Endodermal cell (in vitro differentiated cells): ENCODE measurements at regions not wholly inside any gene's neighbourhood (a gene's known extent, or its start where the extent isn't known, plus 50 kb on each side); places are given as distances from the start of the nearest gene placed in this dataset.
"Not testable (repeated sequence)": the region's sequence is repeated elsewhere in the genome, so short reads cannot be mapped to it uniquely, and the experiment has no call there.

Source experiments
- DNase-seq: peaks from one replicate; pipeline ENCODE4 v3.0.0-alpha.2; 2017
- H3K27ac ChIP-seq: 2 replicates; pipeline ENCODE4 v1.5.1; 2013; ENCODE audit warnings: mild to moderate bottlenecking, low read depth, low read length, moderate library complexity
- H3K27me3 ChIP-seq: 2 replicates; pipeline ENCODE4 v1.6.1; 2013; ENCODE audit warnings: mild to moderate bottlenecking, low read length, moderate library complexity; ENCODE audit not compliant: insufficient read depth, control insufficient read depth, poor library complexity, severe bottlenecking
- H3K36me3 ChIP-seq: 2 replicates; pipeline ENCODE4 v1.7.0; 2013; ENCODE audit warnings: mild to moderate bottlenecking, low read length, moderate library complexity; ENCODE audit not compliant: control insufficient read depth, insufficient read depth
- H3K4me1 ChIP-seq: one replicate; pipeline ENCODE4 v1.7.0; 2013; ENCODE audit warnings: low read length; ENCODE audit not compliant: control insufficient read depth, insufficient read depth
- H3K4me3 ChIP-seq: 2 replicates; pipeline ENCODE4 v1.5.1; 2013; ENCODE audit warnings: mild to moderate bottlenecking, low read length, moderate library complexity
- H3K9ac ChIP-seq: 2 replicates; pipeline ENCODE4 v1.6.1; 2013; ENCODE audit warnings: mild to moderate bottlenecking, low read length, moderate library complexity; ENCODE audit not compliant: poor library complexity, severe bottlenecking; ENCODE audit errors: extremely low read depth
- H3K9me3 ChIP-seq: 2 replicates; pipeline ENCODE4 v1.6.1; 2013; ENCODE audit warnings: mild to moderate bottlenecking, low read length, moderate library complexity; ENCODE audit not compliant: control insufficient read depth
- H3K27ac Mint-ChIP-seq: 2 replicates; pipeline ENCODE4 v1.8.0; 2020; ENCODE audit warnings: mixed read lengths
- H3K27me3 Mint-ChIP-seq: 2 replicates; pipeline ENCODE4 v1.8.0; 2021; ENCODE audit warnings: mild to moderate bottlenecking, mixed read lengths; ENCODE audit not compliant: insufficient read depth
- H3K36me3 Mint-ChIP-seq: 2 replicates; pipeline ENCODE4 v1.8.0; 2020; ENCODE audit warnings: low read depth, mixed read lengths
- H3K4me1 Mint-ChIP-seq: 2 replicates; pipeline ENCODE4 v1.8.0; 2020; ENCODE audit warnings: mixed read lengths
- H3K4me3 Mint-ChIP-seq: 2 replicates; pipeline ENCODE4 v1.8.0; 2020; ENCODE audit warnings: mild to moderate bottlenecking, moderate library complexity, mixed read lengths
- H3K9me3 Mint-ChIP-seq: 2 replicates; pipeline ENCODE4 v1.8.0; 2020; ENCODE audit warnings: mild to moderate bottlenecking, mixed read lengths
- CTCF ChIP-seq: fragments of 200-600 bp; sonication (generic); conservative IDR thresholded peaks from 2 replicates; pipeline ENCODE4 v1.5.0; 2021; ENCODE audit warnings: antibody characterized with exemption, mild to moderate bottlenecking
- WGBS, 2 experiments: methylation state at CpG; one replicate each; pipeline versions ENCODE4 v1.1.5 to v1.1.7; 2013; ENCODE audit warnings: missing lambda C conversion rate in 2 of 2, mixed read lengths in 1 of 2; ENCODE audit not compliant: insufficient coverage in 1 of 2, insufficient read length in 1 of 2; 5-methylcytosine and 5-hydroxymethylcytosine counted together

- no peak overlapping the region for H3K27ac ChIP-seq
- TF ChIP-seq CTCF = no peak
- H3K27me3 Mint-ChIP-seq = peaks cover 36% of the 10 kb centered on the region
Observed at GRCh38 chr17:71802663-71803062, 318.2 kb upstream of the SOX9 start.

GRCh38 chr17:71803656-71804284 is 317.1 kb upstream of the SOX9 start:
- no peaks in the 10 kb centered on the region for H3K4me1 Mint-ChIP-seq
- no peaks in the 10 kb centered on the region for H3K36me3 Mint-ChIP-seq
- 80 to 87% methylated on average over 1 of the region's 1 CpG for WGBS, 2 experiments
- TF ChIP-seq CTCF = no peak
- H3K27me3 ChIP-seq = peaks cover 33% of the 10 kb centered on the region
- no peak overlapping the region for H3K4me3 Mint-ChIP-seq
- H3K9ac ChIP-seq = no peak overlapping the region
- no peaks in the 10 kb centered on the region for H3K9me3 Mint-ChIP-seq
- no peak overlapping the region for H3K4me3 ChIP-seq
- H3K4me1 ChIP-seq = no peaks in the 10 kb centered on the region
- no peak overlapping the region for H3K27ac Mint-ChIP-seq
- H3K36me3 ChIP-seq = no peaks in the 10 kb centered on the region
- peaks cover 31% of the 10 kb centered on the region for H3K27me3 Mint-ChIP-seq
- H3K27ac ChIP-seq = no peak overlapping the region
- no peaks in the 10 kb centered on the region for H3K9me3 ChIP-seq
- DNase-seq = no peak

More at GRCh38 chr17:71802663-71803062, 318.2 kb upstream of the SOX9 start:
- WGBS, 2 experiments = 95 to 100% methylated on average over 2 to 3 of the region's 3 CpGs
- Histone ChIP-seq H3K27me3 (peaks cover 40% of the 10 kb centered on the region), H3K9me3 (no peaks in the 10 kb centered on the region), H3K9ac (no peak overlapping the region), H3K4me3 (no peak overlapping the region), H3K4me1 (no peaks in the 10 kb centered on the region), H3K36me3 (no peaks in the 10 kb centered on the region)
- H3K9me3 Mint-ChIP-seq = no peaks in the 10 kb centered on the region
- H3K4me1 Mint-ChIP-seq = no peaks in the 10 kb centered on the region
- H3K36me3 Mint-ChIP-seq = no peaks in the 10 kb centered on the region
- H3K27ac Mint-ChIP-seq = no peak overlapping the region
- H3K4me3 Mint-ChIP-seq = no peak overlapping the region
- DNase-seq = no peak

- no peak overlapping the region for H3K4me3 Mint-ChIP-seq
Observed at GRCh38 chr17:71809537-71809936, 311.3 kb upstream of the SOX9 start.

GRCh38 chr17:71813861-71814260 is 307.0 kb upstream of the SOX9 start:
- H3K9me3 ChIP-seq, H3K36me3 ChIP-seq, H3K27me3 Mint-ChIP-seq, H3K4me1 ChIP-seq, H3K27me3 ChIP-seq, H3K36me3 Mint-ChIP-seq, H3K27ac ChIP-seq, H3K4me3 Mint-ChIP-seq, H3K27ac Mint-ChIP-seq, H3K4me3 ChIP-seq, H3K9me3 Mint-ChIP-seq, H3K9ac ChIP-seq, H3K4me1 Mint-ChIP-seq, DNase-seq: not testable (repeated sequence)

More at GRCh38 chr17:71809537-71809936, 311.3 kb upstream of the SOX9 start:
- Histone ChIP-seq H3K27ac (no peak overlapping the region), H3K9me3 (no peaks in the 10 kb centered on the region), H3K4me1 (no peaks in the 10 kb centered on the region), H3K27me3 (no peaks in the 10 kb centered on the region), H3K9ac (no peak overlapping the region), H3K4me3 (no peak overlapping the region), H3K36me3 (no peaks in the 10 kb centered on the region)
- no peak for TF ChIP-seq CTCF
- Mint-ChIP-seq H3K9me3 (no peaks in the 10 kb centered on the region), H3K36me3 (no peaks in the 10 kb centered on the region), H3K4me1 (no peaks in the 10 kb centered on the region), H3K27me3 (peaks cover 9% of the 10 kb centered on the region), H3K27ac (no peak overlapping the region)
- DNase-seq = no peak
